Peyer's patch (tissue), 4 donors: ENCODE measurements at regions not wholly inside any gene's neighbourhood (a gene's known extent, or its start where the extent isn't known, plus 50 kb on each side); places are given as distances from the start of the nearest gene placed in this dataset.

ENCODE experiments used
- DNase-seq, 3 donors: peaks; one replicate each; pipeline ENCODE4 v3.0.0-alpha.2; 2017 to 2019
- H3K27ac ChIP-seq, 4 donors: fragments of 200-600 bp; sonication (generic); one replicate each; pipeline ENCODE4 v1.5.1; 2016 to 2019
- H3K27me3 ChIP-seq, 2 donors: fragments of 200-600 bp; sonication (generic); one replicate each; pipeline ENCODE4 v1.5.1; 2019
- H3K36me3 ChIP-seq, 3 donors: fragments of 200-600 bp; sonication (generic); one replicate each; pipeline ENCODE4 v1.5.1; 2016 to 2019
- H3K4me1 ChIP-seq, 4 donors: fragments of 200-600 bp; sonication (generic); one replicate each; pipeline ENCODE4 v1.5.1; 2016 to 2019
- H3K4me3 ChIP-seq, 4 donors: fragments of 200-600 bp; sonication (generic); 1 replicate in 3 of 4; 2 replicates in 1 of 4; pipeline ENCODE4 v1.5.1; 2016 to 2019; ENCODE audit warnings: mild to moderate bottlenecking in 1 of 4
- H3K9me3 ChIP-seq, 4 donors: fragments of 200-600 bp; sonication (generic); one replicate each; pipeline ENCODE4 v1.5.1; 2016 to 2019; ENCODE audit warnings: mild to moderate bottlenecking in 1 of 4
- CTCF ChIP-seq, 6 experiments: fragments of 450-650 bp in 4 of 6; fragments of 200-600 bp in 2 of 6; sonication (generic) in 1 of 6; IDR thresholded peaks; one replicate each; pipeline ENCODE4 v1.5.1; 2017 to 2019; ENCODE audit warnings: antibody characterized with exemption in 6 of 6, mild to moderate bottlenecking in 3 of 6, moderate library complexity in 1 of 6
- POLR2A ChIP-seq, 2 donors: fragments of 450-650 bp; IDR thresholded peaks; one replicate each; pipeline ENCODE4 v1.5.1; 2017; ENCODE audit warnings: antibody characterized with exemption in 2 of 2, mild to moderate bottlenecking in 2 of 2, moderate library complexity in 2 of 2

DNA sequence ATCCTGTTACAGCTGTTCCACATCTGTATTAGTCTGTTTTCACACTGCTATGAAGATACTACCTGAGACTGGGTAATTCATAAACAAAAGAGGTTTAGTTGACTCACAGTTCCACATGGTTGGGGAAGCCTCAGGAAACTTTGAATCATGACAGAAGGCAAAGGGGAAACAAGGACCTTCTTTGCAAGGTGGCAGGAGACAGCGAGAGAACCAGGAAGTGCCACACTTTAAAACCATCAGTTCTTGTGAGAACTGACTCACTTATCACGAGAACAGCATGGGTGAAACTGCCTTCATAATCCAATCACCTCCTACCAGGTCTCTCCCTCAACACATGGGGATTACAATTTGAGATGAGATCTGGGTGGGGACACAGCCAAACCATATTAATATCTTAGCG lies 110.3 kb upstream of the TRABD2B start:
- Histone ChIP-seq H3K27me3 (no peaks in the 10 kb centered on the region), H3K36me3 (no peaks in the 10 kb centered on the region), H3K9me3 (no peaks in the 10 kb centered on the region), H3K27ac (no peak overlapping the region), H3K4me1 (no peaks in the 10 kb centered on the region), H3K4me3 (no peak overlapping the region)
- DNase-seq = no peak
- TF ChIP-seq CTCF (IDR thresholded peaks at IDR 0.05) (no peak), POLR2A (IDR thresholded peaks at IDR 0.05) (no peak)

- TF ChIP-seq POLR2A (IDR thresholded peaks at IDR 0.05) (no peak), CTCF (IDR thresholded peaks at IDR 0.05) (no peak)
- no peak for DNase-seq
Measured at GRCh38 chr1:48106049-48106448, 108.9 kb upstream of the TRABD2B start.

DNA sequence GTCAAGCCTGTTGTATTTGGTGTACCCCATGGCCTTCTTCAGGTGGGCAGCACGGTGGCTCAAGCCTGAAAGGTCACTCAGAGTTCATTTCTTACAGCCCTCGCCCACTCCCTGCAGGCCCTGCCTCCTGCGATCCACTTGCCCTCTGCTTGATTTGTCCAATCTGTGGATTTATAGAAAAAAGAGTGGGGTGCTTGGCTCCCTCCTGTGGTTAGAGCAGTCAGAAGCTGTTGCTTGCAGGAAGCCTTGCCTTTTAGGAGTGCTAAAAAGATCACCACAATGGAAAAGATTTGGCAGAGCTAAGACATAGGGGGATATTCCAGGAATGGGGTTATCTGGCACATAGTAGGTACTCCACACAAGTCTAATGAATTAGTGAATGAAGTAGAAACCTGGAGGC lies 108.0 kb upstream of the TRABD2B start:
- Histone ChIP-seq H3K27ac (no peak overlapping the region), H3K4me1 (no peaks in the 10 kb centered on the region), H3K4me3 (no peak overlapping the region), H3K36me3 (no peaks in the 10 kb centered on the region), H3K9me3 (no peaks in the 10 kb centered on the region), H3K27me3 (no peaks in the 10 kb centered on the region)
- DNase-seq = no peak
- TF ChIP-seq POLR2A (IDR thresholded peaks at IDR 0.05) = no peak
- peak in 3 of 6 experiments; percentile 26 to 41 (median 40) for TF ChIP-seq CTCF (IDR thresholded peaks at IDR 0.05)

More at GRCh38 chr1:48106049-48106448, 108.9 kb upstream of the TRABD2B start:
- no peak overlapping the region for H3K27ac ChIP-seq
- H3K27me3 ChIP-seq = no peaks in the 10 kb centered on the region
- no peaks in the 10 kb centered on the region for H3K36me3 ChIP-seq
- H3K4me3 ChIP-seq = no peak overlapping the region
- H3K4me1 ChIP-seq = no peaks in the 10 kb centered on the region
- no peaks in the 10 kb centered on the region for H3K9me3 ChIP-seq

GRCh38 chr1:48103495-48103894 lies 106.3 kb upstream of the TRABD2B start:
- DNase-seq = no peak
- H3K9me3 ChIP-seq = no peaks in the 10 kb centered on the region
- TF ChIP-seq POLR2A (IDR thresholded peaks at IDR 0.05) (no peak), CTCF (IDR thresholded peaks at IDR 0.05) (no peak)
- H3K27ac ChIP-seq = no peak overlapping the region
- H3K27me3 ChIP-seq = no peaks in the 10 kb centered on the region
- H3K4me3 ChIP-seq = no peak overlapping the region
- H3K36me3 ChIP-seq = no peaks in the 10 kb centered on the region
- no peaks in the 10 kb centered on the region for H3K4me1 ChIP-seq

DNA sequence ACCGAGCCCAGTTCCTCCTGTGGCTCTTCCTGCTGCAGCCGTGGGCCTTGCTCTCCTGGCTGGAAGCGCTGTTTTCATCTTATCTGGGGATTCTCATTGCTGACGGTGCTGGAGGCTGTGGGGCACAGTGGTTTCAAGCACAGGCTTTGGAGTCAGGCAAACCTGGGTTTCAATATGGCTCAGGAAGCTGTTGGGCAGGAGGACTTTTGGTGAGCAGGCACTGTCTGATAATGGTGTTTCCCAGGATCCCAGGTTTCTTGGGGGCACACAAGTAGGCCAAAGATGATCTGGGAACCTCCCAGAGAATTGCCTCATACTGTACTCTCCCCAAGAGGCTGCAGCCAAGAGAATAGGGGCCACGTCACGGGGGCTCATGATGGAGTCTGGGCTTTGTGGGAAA lies 105.6 kb upstream of the TRABD2B start:
- no peaks in the 10 kb centered on the region for H3K4me1 ChIP-seq
- no peaks in the 10 kb centered on the region for H3K27me3 ChIP-seq
- no peak for DNase-seq
- no peak for TF ChIP-seq CTCF (IDR thresholded peaks at IDR 0.05)
- TF ChIP-seq POLR2A (IDR thresholded peaks at IDR 0.05) = no peak
- H3K4me3 ChIP-seq = no peak overlapping the region
- no peak overlapping the region for H3K27ac ChIP-seq
- no peaks in the 10 kb centered on the region for H3K36me3 ChIP-seq
- H3K9me3 ChIP-seq = no peaks in the 10 kb centered on the region
